ENCODE measurements at regions not wholly inside any gene's neighbourhood (a gene's known extent, or its start where the extent isn't known, plus 50 kb on each side); places are given as distances from the start of the nearest gene placed in this dataset.

DNA sequence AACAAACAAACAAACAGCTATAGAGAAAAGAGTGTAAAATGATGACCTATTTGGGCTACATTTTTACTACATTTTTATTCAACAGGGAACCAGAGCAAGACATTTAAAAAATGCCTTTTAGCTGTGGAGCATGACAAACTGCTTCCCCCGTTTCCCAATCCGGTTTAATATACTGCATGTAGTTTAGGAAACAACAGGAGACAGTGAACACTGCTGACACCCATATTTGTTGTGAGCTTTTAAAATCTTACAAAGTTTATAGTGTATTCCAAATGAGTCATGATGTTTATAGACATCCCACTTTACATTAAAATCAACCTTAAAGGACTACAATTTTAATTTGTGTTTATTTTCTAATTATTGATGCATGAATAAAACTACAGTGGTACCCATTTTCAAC, 1238.3 kb downstream of the TECRL start:
- H3K27ac ChIP-seq: no peak overlapping the region
- H3K36me3 ChIP-seq: no peaks in the 10 kb centered on the region
- no peak for TF ChIP-seq POLR2A (IDR thresholded peaks at IDR 0.05)
- TF ChIP-seq EP300 (IDR thresholded peaks at IDR 0.05): no peak
- TF ChIP-seq, protein P1, sequence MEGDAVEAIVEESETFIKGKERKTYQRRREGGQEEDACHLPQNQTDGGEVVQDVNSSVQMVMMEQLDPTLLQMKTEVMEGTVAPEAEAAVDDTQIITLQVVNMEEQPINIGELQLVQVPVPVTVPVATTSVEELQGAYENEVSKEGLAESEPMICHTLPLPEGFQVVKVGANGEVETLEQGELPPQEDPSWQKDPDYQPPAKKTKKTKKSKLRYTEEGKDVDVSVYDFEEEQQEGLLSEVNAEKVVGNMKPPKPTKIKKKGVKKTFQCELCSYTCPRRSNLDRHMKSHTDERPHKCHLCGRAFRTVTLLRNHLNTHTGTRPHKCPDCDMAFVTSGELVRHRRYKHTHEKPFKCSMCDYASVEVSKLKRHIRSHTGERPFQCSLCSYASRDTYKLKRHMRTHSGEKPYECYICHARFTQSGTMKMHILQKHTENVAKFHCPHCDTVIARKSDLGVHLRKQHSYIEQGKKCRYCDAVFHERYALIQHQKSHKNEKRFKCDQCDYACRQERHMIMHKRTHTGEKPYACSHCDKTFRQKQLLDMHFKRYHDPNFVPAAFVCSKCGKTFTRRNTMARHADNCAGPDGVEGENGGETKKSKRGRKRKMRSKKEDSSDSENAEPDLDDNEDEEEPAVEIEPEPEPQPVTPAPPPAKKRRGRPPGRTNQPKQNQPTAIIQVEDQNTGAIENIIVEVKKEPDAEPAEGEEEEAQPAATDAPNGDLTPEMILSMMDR (IDR thresholded peaks at IDR 0.05): no peak
- intact Hi-C loops (cut with DNase I): no loop called here
- WGBS, 3 donors: 74 to 83% (median 77%) methylated on average over 2 of the region's 2 CpGs
- DNase-seq: no peak
- H3K4me3 ChIP-seq: no peak overlapping the region
- no peaks in the 10 kb centered on the region for H3K4me1 ChIP-seq (ENCODE audit: insufficient read depth)
- no peaks in the 10 kb centered on the region for H3K27me3 ChIP-seq
- H3K9me3 ChIP-seq: no peaks in the 10 kb centered on the region

DNA sequence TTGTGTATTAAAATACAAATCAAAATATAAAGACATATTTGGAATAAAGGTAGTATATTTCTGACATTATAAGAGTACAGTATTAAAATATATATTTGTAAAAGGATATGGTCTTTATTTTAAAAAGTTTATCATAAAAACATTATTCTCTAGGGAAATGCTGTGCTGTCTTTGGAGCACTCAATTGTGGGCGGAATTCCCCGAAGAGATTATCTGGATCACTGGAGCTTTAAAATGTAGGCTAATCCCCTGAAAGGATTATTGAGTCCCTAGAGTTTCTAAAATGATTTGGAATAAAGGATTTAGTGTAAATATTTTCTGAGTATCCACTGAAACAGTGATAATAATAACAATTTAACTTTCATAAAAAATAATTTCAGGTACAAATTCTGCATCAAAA, 1239.4 kb downstream of the TECRL start:
- H3K4me1 ChIP-seq (ENCODE audit: insufficient read depth): no peaks in the 10 kb centered on the region
- no peaks in the 10 kb centered on the region for H3K36me3 ChIP-seq
- H3K27me3 ChIP-seq: no peaks in the 10 kb centered on the region
- H3K4me3 ChIP-seq: no peak overlapping the region
- no peaks in the 10 kb centered on the region for H3K9me3 ChIP-seq
- 86 to 92% (median 91%) methylated on average over 2 of the region's 2 CpGs for WGBS, 3 donors
- no peak overlapping the region for H3K27ac ChIP-seq
- DNase-seq: no peak
- intact Hi-C loops (cut with DNase I): no loop called here
- TF ChIP-seq, protein P1 (IDR thresholded peaks at IDR 0.05): no peak
- TF ChIP-seq POLR2A (IDR thresholded peaks at IDR 0.05): no peak
- TF ChIP-seq EP300 (IDR thresholded peaks at IDR 0.05): no peak

DNA sequence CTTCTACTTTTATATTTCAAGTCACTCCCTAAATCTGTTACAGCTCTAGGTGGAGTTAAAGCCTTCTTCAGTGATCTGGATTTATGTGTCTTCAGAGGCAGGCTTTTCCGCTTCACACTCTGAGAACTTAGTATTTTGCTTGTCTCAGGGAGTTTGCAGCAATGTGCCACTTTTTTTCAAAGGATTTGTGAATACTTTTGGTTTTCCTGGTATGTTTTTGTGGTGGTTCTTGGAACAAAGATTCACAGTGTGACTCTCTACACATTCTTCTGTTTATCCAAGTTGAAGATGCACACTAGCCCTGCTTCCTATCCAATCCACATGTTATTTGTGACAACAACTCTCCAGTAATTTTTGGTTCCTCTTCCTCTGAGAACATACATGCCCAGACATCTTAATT, 1253.7 kb downstream of the TECRL start:
- intact Hi-C loops (cut with DNase I): no loop called here
- Histone ChIP-seq H3K4me3 (no peak overlapping the region), H3K4me1 (ENCODE audit: insufficient read depth) (no peaks in the 10 kb centered on the region), H3K27ac (no peak overlapping the region), H3K9me3 (no peaks in the 10 kb centered on the region), H3K36me3 (no peaks in the 10 kb centered on the region), H3K27me3 (no peaks in the 10 kb centered on the region)
- no peak for DNase-seq
- 83 to 94% (median 90%) methylated on average over 1 of the region's 1 CpG for WGBS, 3 donors
- TF ChIP-seq, protein P1 (IDR thresholded peaks at IDR 0.05): no peak
- no peak for TF ChIP-seq EP300 (IDR thresholded peaks at IDR 0.05)
- no peak for TF ChIP-seq POLR2A (IDR thresholded peaks at IDR 0.05)

DNA sequence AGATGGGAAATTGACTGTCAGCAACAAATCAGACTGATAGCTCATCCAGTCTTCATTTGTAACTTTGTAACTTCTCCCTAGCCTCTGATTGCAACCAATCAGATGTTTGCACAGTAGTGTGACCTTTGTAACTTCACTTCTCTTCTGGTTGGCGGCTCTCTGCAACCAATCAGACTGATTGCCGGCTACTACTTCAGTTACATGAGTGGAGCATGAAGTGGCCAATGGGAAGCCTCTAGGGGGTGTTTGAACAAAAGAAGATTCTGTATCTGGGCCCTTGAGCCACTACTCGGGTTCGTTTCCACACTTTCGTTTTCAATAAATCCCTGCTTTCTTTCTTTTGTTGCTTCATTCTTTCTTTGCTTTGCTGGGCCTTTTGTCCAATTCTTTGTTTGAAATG, 1285.8 kb downstream of the TECRL start:
- Histone ChIP-seq H3K4me1 (ENCODE audit: insufficient read depth) (no peaks in the 10 kb centered on the region), H3K27ac (no peak overlapping the region), H3K4me3 (no peak overlapping the region), H3K36me3 (no peaks in the 10 kb centered on the region), H3K27me3 (no peaks in the 10 kb centered on the region), H3K9me3 (no peaks in the 10 kb centered on the region)
- 92 to 94% (median 93%) methylated on average over 5 of the region's 5 CpGs for WGBS, 3 donors
- DNase-seq: no peak
- TF ChIP-seq EP300 (IDR thresholded peaks at IDR 0.05) (no peak), POLR2A (IDR thresholded peaks at IDR 0.05) (no peak)
- TF ChIP-seq, protein P1 (IDR thresholded peaks at IDR 0.05): no peak
- intact Hi-C loops (cut with DNase I): no loop called here

DNA sequence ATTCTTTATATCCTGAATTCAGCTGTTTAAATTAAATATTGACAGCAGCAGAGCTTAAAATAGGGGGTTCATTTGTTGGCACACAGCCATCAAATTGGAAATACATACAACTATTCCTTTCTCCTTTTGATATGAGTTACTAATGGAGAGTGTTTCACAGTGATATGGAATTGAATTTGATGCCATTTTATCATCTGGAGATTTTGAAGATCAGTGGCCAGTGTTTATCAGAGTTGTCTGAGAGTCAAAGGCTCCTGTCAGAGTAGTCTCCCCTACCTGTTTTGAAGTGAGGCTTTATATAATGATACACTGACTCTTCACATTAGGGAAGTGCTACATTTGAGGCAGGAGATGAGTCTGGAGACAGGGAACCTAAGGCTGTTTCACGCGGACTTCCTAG, 1286.3 kb downstream of the TECRL start:
- H3K9me3 ChIP-seq: no peaks in the 10 kb centered on the region
- DNase-seq: no peak
- H3K4me1 ChIP-seq (ENCODE audit: insufficient read depth): no peaks in the 10 kb centered on the region
- H3K36me3 ChIP-seq: no peaks in the 10 kb centered on the region
- intact Hi-C loops (cut with DNase I): no loop called here
- no peaks in the 10 kb centered on the region for H3K27me3 ChIP-seq
- H3K4me3 ChIP-seq: no peak overlapping the region
- TF ChIP-seq, protein P1 (IDR thresholded peaks at IDR 0.05): no peak
- H3K27ac ChIP-seq: no peak overlapping the region
- WGBS, 3 donors: 92 to 97% (median 93%) methylated on average over 2 of the region's 2 CpGs

Data from ovary (tissue), 7 donors.